ENCODE measurements at regions not wholly inside any gene's neighbourhood (a gene's known extent, or its start where the extent isn't known, plus 50 kb on each side); places are given as distances from the start of the nearest gene placed in this dataset.
"Not testable (repeated sequence)": the region's sequence is repeated elsewhere in the genome, so short reads cannot be mapped to it uniquely, and the experiment has no call there.

GRCh38 chr13:52924289-52925148 is 76.1 kb upstream of the PCDH8 start:
- no peak for DNase-seq (ENCODE audit: low read depth)
- H3K4me3 ChIP-seq (ENCODE audit: low read depth, low read length): no peak overlapping the region
- no peak for TF ChIP-seq CTCF (IDR thresholded peaks at IDR 0.05; ENCODE audit: low read depth, low read length, missing control alignments)

- no peak overlapping the region for H3K4me3 ChIP-seq (ENCODE audit: low read depth, low read length)
- no peak for DNase-seq (ENCODE audit: low read depth)
- TF ChIP-seq CTCF (IDR thresholded peaks at IDR 0.05; ENCODE audit: low read depth, low read length, missing control alignments): no peak
These were observed 74.5 kb upstream of the PCDH8 start for GRCh38 chr13:52922961-52923360.

GRCh38 chr13:52921194-52921593 is 72.8 kb upstream of the PCDH8 start:
- DNase-seq (ENCODE audit: low read depth): peak; percentile 68
- no peak overlapping the region for H3K4me3 ChIP-seq (ENCODE audit: low read depth, low read length)
- TF ChIP-seq CTCF (IDR thresholded peaks at IDR 0.05; ENCODE audit: low read depth, low read length, missing control alignments): no peak

GRCh38 chr13:52916486-52916990 is 68.1 kb upstream of the PCDH8 start:
- TF ChIP-seq CTCF (IDR thresholded peaks at IDR 0.05; ENCODE audit: low read depth, low read length, missing control alignments): no peak
- no peak overlapping the region for H3K4me3 ChIP-seq (ENCODE audit: low read depth, low read length)
- no peak for DNase-seq (ENCODE audit: low read depth)

GRCh38 chr13:52911340-52911739 is 62.9 kb upstream of the PCDH8 start:
- no peak for TF ChIP-seq CTCF (IDR thresholded peaks at IDR 0.05; ENCODE audit: low read depth, low read length, missing control alignments)
- no peak for DNase-seq (ENCODE audit: low read depth)

GRCh38 chr13:52910318-52910717 is 61.9 kb upstream of the PCDH8 start:
- DNase-seq (ENCODE audit: low read depth); H3K4me3 ChIP-seq (ENCODE audit: low read depth, low read length): not testable (repeated sequence)

More at GRCh38 chr13:52911340-52911739, 62.9 kb upstream of the PCDH8 start:
- no peak overlapping the region for H3K4me3 ChIP-seq (ENCODE audit: low read depth, low read length)

- no peak overlapping the region for H3K4me3 ChIP-seq (ENCODE audit: low read depth, low read length)
- no peak for TF ChIP-seq CTCF (IDR thresholded peaks at IDR 0.05; ENCODE audit: low read depth, low read length, missing control alignments)
These were observed 57.9 kb upstream of the PCDH8 start for GRCh38 chr13:52906122-52906903.

More at GRCh38 chr13:52906122-52906903, 57.9 kb upstream of the PCDH8 start:
- no peak for DNase-seq (ENCODE audit: low read depth)
